CD14-positive monocyte (primary cell): ENCODE measurements at regions not wholly inside any gene's neighbourhood (a gene's known extent, or its start where the extent isn't known, plus 50 kb on each side); places are given as distances from the start of the nearest gene placed in this dataset.

Source experiments
- DNase-seq, 3 donors: peaks; one replicate each; pipeline ENCODE4 v3.0.0-alpha.2; 2011 to 2022
- H2AFZ ChIP-seq: 2 replicates; pipeline ENCODE4 v1.6.0; 2012; ENCODE audit warnings: mild to moderate bottlenecking, low read depth, low read length, inconsistent platforms; ENCODE audit not compliant: insufficient read depth, poor library complexity, severe bottlenecking
- H3K27ac ChIP-seq, 2 donors: 1 replicate in 1 of 2; 2 replicates in 1 of 2; pipeline ENCODE4 v1.5.1; 2012 to 2013; ENCODE audit warnings: low read length in 2 of 2, control low read depth in 1 of 2, inconsistent platforms in 1 of 2, low read depth in 1 of 2, mild to moderate bottlenecking in 1 of 2
- H3K27me3 ChIP-seq, 2 donors: one replicate each; pipeline versions ENCODE4 v1.6.0 to v1.6.1; 2011 to 2013; ENCODE audit warnings: low read length in 2 of 2; ENCODE audit not compliant: control insufficient read depth in 2 of 2, insufficient read depth in 2 of 2
- H3K36me3 ChIP-seq, 2 donors: replicated peaks in 1 of 2; 1 replicate in 1 of 2; 2 replicates in 1 of 2; pipeline versions ENCODE4 v1.5.1 to v1.6.1; 2012 to 2013; ENCODE audit warnings: low read length in 2 of 2, control low read depth in 1 of 2, inconsistent platforms in 1 of 2, mild to moderate bottlenecking in 1 of 2; ENCODE audit not compliant: insufficient read depth in 2 of 2, control insufficient read depth in 1 of 2
- H3K4me1 ChIP-seq, 2 donors: 1 replicate in 1 of 2; 2 replicates in 1 of 2; pipeline versions ENCODE4 v1.5.1 to v1.6.1; 2012 to 2013; ENCODE audit warnings: low read length in 2 of 2, control low read depth in 1 of 2, inconsistent platforms in 1 of 2, mild to moderate bottlenecking in 1 of 2, moderate library complexity in 1 of 2; ENCODE audit not compliant: insufficient read depth in 2 of 2, control insufficient read depth in 1 of 2
- H3K4me2 ChIP-seq: replicated peaks from 2 replicates; pipeline ENCODE3; 2012; ENCODE audit warnings: low read length, moderate library complexity, mild to moderate bottlenecking; ENCODE audit not compliant: poor library complexity, severe bottlenecking; ENCODE audit errors: extremely low read depth
- H3K4me3 ChIP-seq, 3 experiments: fragments of 200-600 bp in 1 of 3; sonication (generic) in 1 of 3; replicated peaks in 1 of 3; 1 replicate in 2 of 3; 2 replicates in 1 of 3; pipeline ENCODE4 v1.5.1; 2011 to 2013; ENCODE audit warnings: low read length in 3 of 3, mild to moderate bottlenecking in 3 of 3, control low read depth in 2 of 3, low read depth in 2 of 3, inconsistent platforms in 1 of 3, moderate library complexity in 1 of 3
- H3K79me2 ChIP-seq: 2 replicates; pipeline ENCODE4 v1.6.0; 2012; ENCODE audit warnings: mild to moderate bottlenecking, control low read depth, inconsistent platforms, low read length, moderate library complexity; ENCODE audit not compliant: insufficient read depth
- H3K9ac ChIP-seq: 2 replicates; pipeline ENCODE4 v1.6.0; 2017; ENCODE audit warnings: low read length, mild to moderate bottlenecking; ENCODE audit not compliant: insufficient read depth, poor library complexity, severe bottlenecking
- H3K9me3 ChIP-seq, 2 donors: replicated peaks in 1 of 2; 1 replicate in 1 of 2; 2 replicates in 1 of 2; pipeline versions ENCODE4 v1.5.1 to v1.6.1; 2012 to 2013; ENCODE audit warnings: low read length in 2 of 2, control low read depth in 1 of 2; ENCODE audit not compliant: control insufficient read depth in 1 of 2, insufficient read depth in 1 of 2
- H4K20me1 ChIP-seq: 2 replicates; pipeline ENCODE4 v1.6.0; 2012; ENCODE audit warnings: mild to moderate bottlenecking, low read length, control low read depth, moderate library complexity; ENCODE audit not compliant: insufficient read depth
- H3K27ac Mint-ChIP-seq, 7 donors: one replicate each; pipeline ENCODE4 v1.8.0; 2020; ENCODE audit warnings: mild to moderate bottlenecking in 7 of 7, mixed read lengths in 7 of 7, moderate library complexity in 6 of 7, inconsistent platforms in 2 of 7
- H3K27me3 Mint-ChIP-seq, 3 donors: one replicate each; pipeline ENCODE4 v1.8.0; 2021 to 2022; ENCODE audit warnings: low read depth in 3 of 3, mild to moderate bottlenecking in 3 of 3, mixed read lengths in 3 of 3, moderate library complexity in 3 of 3, inconsistent platforms in 1 of 3
- H3K36me3 Mint-ChIP-seq, 2 donors: one replicate each; pipeline ENCODE4 v1.8.0; 2020; ENCODE audit warnings: mixed read lengths in 2 of 2, inconsistent platforms in 1 of 2, mild to moderate bottlenecking in 1 of 2
- H3K4me1 Mint-ChIP-seq: one replicate; pipeline ENCODE4 v1.8.0; 2020; ENCODE audit warnings: mild to moderate bottlenecking, mixed read lengths
- H3K4me3 Mint-ChIP-seq, 2 donors: one replicate each; pipeline ENCODE4 v1.8.0; 2020; ENCODE audit warnings: mild to moderate bottlenecking in 2 of 2, mixed read lengths in 2 of 2, moderate library complexity in 1 of 2
- H3K9me3 Mint-ChIP-seq, 7 donors: one replicate each; pipeline ENCODE4 v1.8.0; 2020 to 2022; ENCODE audit warnings: mixed read lengths in 7 of 7, mild to moderate bottlenecking in 6 of 7, moderate library complexity in 6 of 7, inconsistent platforms in 2 of 7
- CTCF ChIP-seq: fragments of 200-600 bp; IDR thresholded peaks from one replicate; pipeline ENCODE4 v1.8.0; 2022; ENCODE audit warnings: antibody characterized with exemption, mild to moderate bottlenecking
- WGBS: methylation state at CpG from one replicate; pipeline ENCODE4 v1.1.5; 2013; ENCODE audit warnings: missing lambda C conversion rate; ENCODE audit not compliant: insufficient coverage; 5-methylcytosine and 5-hydroxymethylcytosine counted together
- intact Hi-C, 2 donors: fragments of 100-400 bp; cut with micrococcal nuclease; formaldehyde crosslinking; loops; one replicate each; pipeline versions ENCODE4 v1.15.0 to v1.15.1; 2023

- Mint-ChIP-seq H3K4me3 (no peak overlapping the region), H3K27ac (no peak overlapping the region), H3K4me1 (no peaks in the 10 kb centered on the region), H3K27me3 (peaks cover 0 to 8% (median 1%) of the 10 kb centered on the region in 3 donors), H3K9me3 (peaks cover 0 to 9% (median 0%) of the 10 kb centered on the region in 7 donors), H3K36me3 (no peaks in the 10 kb centered on the region)
- no peak for TF ChIP-seq CTCF
- WGBS: 100% methylated on average over 3 of the region's 8 CpGs
- Histone ChIP-seq H3K27ac (no peak overlapping the region), H3K9ac (no peak overlapping the region), H3K9me3 (no peaks in the 10 kb centered on the region), H3K79me2 (no peaks in the 10 kb centered on the region), H4K20me1 (no peaks in the 10 kb centered on the region), H3K4me3 (no peak overlapping the region), H3K36me3 (no peaks in the 10 kb centered on the region), H2AFZ (no peak overlapping the region), H3K27me3 (no peaks in the 10 kb centered on the region), H3K4me2 (no peak overlapping the region), H3K4me1 (no peaks in the 10 kb centered on the region)
- intact Hi-C loops: no loop called here
- no peak for DNase-seq
Measured at GRCh38 chr22:48556222-48556621, 1271.5 kb downstream of the BRD1 start.

GRCh38 chr22:48555606-48556005, 1272.1 kb downstream of the BRD1 start:
- Histone ChIP-seq H3K4me3 (no peak overlapping the region), H3K9ac (no peak overlapping the region), H3K36me3 (no peaks in the 10 kb centered on the region), H3K79me2 (no peaks in the 10 kb centered on the region), H3K27me3 (no peaks in the 10 kb centered on the region), H3K4me1 (no peaks in the 10 kb centered on the region), H3K27ac (no peak overlapping the region), H3K9me3 (no peaks in the 10 kb centered on the region), H2AFZ (no peak overlapping the region), H3K4me2 (no peak overlapping the region), H4K20me1 (no peaks in the 10 kb centered on the region)
- Mint-ChIP-seq H3K36me3 (no peaks in the 10 kb centered on the region), H3K4me1 (no peaks in the 10 kb centered on the region), H3K4me3 (no peak overlapping the region), H3K27ac (no peak overlapping the region), H3K9me3 (peaks cover 0 to 9% (median 0%) of the 10 kb centered on the region in 7 donors), H3K27me3 (peaks cover 0 to 7% (median 1%) of the 10 kb centered on the region in 3 donors)
- DNase-seq: no peak
- no peak for TF ChIP-seq CTCF
- 88% methylated on average over 10 of the region's 10 CpGs for WGBS
- intact Hi-C loops: no loop called here
